ENCODE measurements at regions not wholly inside any gene's neighbourhood (a gene's known extent, or its start where the extent isn't known, plus 50 kb on each side); places are given as distances from the start of the nearest gene placed in this dataset.

DNA sequence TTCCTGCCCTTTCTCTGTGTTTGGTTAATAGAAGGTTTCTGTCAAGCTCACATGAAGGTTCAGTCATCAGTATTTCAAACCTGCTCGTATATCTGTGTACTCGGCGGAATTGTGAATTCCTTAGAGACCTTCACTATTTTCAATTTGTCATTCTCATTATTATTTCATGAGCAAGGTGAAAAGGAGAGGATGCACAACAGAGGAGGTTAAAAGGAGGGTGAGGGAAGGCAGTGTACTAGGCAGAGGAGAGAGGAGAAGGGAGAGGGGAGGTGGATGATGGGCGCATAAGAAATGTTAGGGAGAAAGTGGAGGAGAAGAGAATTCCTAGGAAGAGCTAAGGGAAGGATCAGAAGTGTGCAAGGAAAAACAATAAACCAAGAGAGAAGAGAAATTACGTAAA lies 185.0 kb upstream of the COBL start:
- TF ChIP-seq GATA2 (IDR thresholded peaks at IDR 0.05; ENCODE audit: low read depth, low read length): no peak
- no peak for TF ChIP-seq GATA3 (IDR thresholded peaks at IDR 0.05; ENCODE audit: low read depth, low read length)

DNA sequence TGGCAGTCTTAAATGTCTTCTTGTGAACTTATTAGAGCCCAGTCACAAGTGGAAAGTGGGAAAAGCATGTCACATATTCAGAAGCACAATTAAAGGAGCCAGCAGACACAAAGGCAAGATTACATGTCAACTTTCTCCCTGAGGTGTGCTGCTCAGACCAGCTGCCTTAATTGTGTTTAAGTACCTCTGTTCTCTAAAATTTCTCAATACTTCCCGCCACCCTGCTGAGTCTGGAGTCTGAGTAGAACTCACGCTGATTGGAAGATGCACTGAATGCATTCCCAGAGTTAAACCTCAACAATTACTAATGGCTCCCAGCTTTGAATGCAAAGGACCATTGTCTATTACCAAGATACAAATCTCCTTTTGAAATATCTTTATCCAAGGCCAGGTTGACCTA lies 166.4 kb upstream of the COBL start:
- no peak for TF ChIP-seq GATA3 (IDR thresholded peaks at IDR 0.05; ENCODE audit: low read depth, low read length)
- TF ChIP-seq GATA2 (IDR thresholded peaks at IDR 0.05; ENCODE audit: low read depth, low read length): no peak

DNA sequence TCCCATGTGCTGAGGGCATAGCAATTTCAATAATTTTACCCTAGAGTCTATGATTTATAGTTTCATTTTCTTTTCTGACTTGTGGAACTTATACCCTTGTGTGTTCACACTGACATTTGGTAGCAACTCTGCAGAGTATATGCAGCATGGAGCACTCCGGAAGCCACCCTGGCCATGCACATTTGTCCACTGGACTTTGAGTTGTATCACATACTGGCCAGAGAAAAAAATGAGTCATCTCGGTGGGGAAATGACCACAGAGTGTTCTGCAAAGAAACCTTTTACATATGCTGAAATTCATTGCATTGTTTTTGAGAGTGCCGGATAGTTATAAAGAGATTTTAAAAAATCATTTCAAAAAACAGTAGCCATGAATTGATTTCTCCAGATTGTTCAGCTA lies 164.8 kb upstream of the COBL start:
- TF ChIP-seq GATA3 (IDR thresholded peaks at IDR 0.05; ENCODE audit: low read depth, low read length) (no peak), GATA2 (IDR thresholded peaks at IDR 0.05; ENCODE audit: low read depth, low read length) (no peak)

DNA sequence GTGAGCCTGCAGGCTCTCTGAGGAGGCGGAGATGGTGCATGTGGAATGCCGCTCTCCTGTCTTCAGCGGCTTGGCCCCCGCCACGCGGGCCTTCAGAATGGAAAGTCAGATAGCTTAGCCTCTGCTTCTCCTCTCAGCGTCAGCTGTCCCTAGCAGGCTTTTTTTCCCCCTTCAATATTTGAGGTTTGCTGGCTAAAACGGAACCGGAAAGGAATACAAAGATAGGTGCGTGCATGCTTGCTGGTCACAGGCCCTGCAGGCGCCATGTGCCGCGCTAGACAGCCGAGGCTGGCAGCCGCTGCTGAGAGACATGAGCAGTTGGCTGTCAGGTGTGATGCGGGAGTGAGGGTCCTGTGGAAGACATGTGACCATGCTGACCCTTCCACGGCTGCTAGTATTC lies 161.2 kb upstream of the COBL start:
- no peak for TF ChIP-seq GATA2 (IDR thresholded peaks at IDR 0.05; ENCODE audit: low read depth, low read length)
- TF ChIP-seq GATA3 (IDR thresholded peaks at IDR 0.05; ENCODE audit: low read depth, low read length): no peak

DNA sequence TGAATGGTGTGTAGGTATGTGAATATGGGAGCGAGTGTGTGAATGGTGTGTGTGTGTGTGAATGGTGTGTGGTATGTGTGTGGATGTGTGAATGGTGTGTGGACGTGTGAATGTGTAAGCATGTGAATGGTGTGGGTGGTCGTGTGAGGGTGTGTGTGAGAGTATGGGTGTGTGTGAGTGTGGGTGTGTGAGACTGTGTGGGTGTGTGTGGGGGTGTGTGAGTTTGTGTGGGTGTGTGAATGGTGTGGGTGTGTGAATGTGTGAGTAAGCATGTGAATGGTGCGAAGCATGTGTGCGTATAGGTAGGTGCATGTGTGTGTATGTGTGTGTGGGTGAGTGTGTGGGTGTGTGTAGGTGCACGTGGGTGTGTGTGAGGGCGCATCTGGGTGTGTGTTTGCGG lies 160.7 kb upstream of the COBL start:
- TF ChIP-seq GATA2 (IDR thresholded peaks at IDR 0.05; ENCODE audit: low read depth, low read length): no peak
- TF ChIP-seq GATA3 (IDR thresholded peaks at IDR 0.05; ENCODE audit: low read depth, low read length): no peak

DNA sequence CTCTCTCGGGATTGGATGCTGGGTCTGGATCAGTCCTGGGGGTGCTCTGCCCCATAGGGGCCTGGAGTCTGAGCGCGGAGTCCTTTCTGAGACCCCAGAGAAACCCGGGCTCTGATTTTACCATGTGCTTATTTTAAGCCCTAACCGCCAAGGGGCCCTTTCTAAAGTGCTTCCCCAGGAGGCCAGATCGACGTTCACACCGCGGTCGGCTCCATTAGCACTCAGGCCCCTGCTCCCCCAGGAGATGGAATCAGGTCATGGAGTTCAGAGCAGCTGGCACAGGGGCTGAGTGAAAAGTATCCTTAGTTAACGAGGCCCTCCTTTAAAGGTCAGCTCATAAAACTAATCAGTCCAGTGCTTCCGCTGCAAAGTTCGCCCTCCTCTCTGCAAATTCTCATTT lies 159.4 kb upstream of the COBL start:
- TF ChIP-seq GATA3 (IDR thresholded peaks at IDR 0.05; ENCODE audit: low read depth, low read length) (no peak), GATA2 (IDR thresholded peaks at IDR 0.05; ENCODE audit: low read depth, low read length) (no peak)

DNA sequence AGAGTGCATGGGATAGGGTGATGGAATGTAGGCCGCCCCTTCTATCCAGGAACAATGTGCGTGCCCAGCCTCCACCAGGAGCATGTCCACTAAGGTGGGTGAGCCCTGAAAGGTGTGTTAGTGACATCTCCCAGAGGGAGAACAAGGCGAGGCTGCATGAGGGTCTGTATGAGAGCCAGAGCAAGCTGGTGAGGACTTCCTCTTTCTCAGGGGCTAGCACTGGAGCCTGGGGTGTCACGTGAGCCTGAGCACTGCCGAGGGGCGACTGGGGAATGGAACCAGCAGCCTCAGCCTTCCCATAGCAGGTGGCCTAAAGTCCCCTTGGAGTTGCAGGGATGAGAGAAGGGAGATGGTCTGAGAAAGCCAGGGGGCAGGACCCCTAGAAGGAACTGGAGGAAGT lies 156.3 kb upstream of the COBL start:
- TF ChIP-seq GATA3 (IDR thresholded peaks at IDR 0.05; ENCODE audit: low read depth, low read length): no peak
- no peak for TF ChIP-seq GATA2 (IDR thresholded peaks at IDR 0.05; ENCODE audit: low read depth, low read length)

DNA sequence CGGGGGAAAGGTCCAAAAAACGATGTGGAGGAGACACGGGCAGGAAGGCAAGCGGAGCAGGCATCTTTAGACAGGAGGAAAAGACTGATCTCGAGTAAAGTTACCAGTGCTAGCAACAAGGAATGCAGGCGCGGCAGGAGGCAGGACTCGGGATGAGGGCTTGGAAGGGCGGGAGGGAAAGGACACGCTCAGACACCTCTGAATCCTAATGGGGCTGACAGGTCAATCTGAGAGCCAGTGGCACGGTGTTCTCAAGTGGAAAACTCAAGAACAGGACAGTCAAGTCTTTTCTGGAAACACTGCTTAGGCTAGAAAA lies 155.3 kb upstream of the COBL start:
- TF ChIP-seq GATA2 (IDR thresholded peaks at IDR 0.05; ENCODE audit: low read depth, low read length): no peak
- no peak for TF ChIP-seq GATA3 (IDR thresholded peaks at IDR 0.05; ENCODE audit: low read depth, low read length)

DNA sequence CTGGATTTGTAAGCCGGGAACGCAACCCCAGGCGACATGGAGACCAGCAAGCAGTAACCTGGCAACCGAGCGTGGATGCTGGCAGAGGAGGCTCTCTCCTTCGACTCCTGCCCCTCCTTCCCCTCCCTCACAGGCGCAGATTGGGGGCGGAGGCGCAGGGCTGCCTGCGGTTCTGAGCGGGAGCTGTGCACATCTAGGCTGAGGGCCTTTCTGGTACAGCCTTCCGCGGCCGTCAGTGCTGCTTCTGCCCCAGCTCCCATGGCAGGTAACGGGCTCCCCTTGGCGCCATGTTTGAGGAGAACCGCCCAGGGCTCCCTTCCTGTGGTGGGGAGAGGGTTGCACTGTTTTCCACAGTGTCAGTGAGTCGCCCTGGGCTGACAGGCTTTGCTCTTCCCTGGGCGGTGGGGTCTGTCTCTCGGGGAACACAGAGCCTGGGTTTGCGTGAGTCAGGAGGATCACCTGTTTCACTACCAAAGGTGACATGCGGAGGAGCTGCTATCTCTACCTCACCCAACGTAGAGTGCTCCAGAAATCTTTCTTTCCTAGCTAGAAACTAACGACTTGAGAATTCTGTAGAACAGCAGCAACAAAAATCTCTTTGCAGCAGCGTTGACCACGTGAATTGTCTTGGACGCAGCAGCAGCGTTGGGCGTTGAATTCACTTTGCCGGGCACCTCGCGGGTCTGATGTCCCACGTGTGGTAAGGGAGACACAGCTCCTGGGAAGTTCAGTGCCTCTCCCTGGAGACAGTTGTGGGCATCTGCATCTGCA lies 154.8 kb upstream of the COBL start:
- TF ChIP-seq GATA2 (IDR thresholded peaks at IDR 0.05; ENCODE audit: low read depth, low read length): no peak
- TF ChIP-seq GATA3 (IDR thresholded peaks at IDR 0.05; ENCODE audit: low read depth, low read length): no peak

DNA sequence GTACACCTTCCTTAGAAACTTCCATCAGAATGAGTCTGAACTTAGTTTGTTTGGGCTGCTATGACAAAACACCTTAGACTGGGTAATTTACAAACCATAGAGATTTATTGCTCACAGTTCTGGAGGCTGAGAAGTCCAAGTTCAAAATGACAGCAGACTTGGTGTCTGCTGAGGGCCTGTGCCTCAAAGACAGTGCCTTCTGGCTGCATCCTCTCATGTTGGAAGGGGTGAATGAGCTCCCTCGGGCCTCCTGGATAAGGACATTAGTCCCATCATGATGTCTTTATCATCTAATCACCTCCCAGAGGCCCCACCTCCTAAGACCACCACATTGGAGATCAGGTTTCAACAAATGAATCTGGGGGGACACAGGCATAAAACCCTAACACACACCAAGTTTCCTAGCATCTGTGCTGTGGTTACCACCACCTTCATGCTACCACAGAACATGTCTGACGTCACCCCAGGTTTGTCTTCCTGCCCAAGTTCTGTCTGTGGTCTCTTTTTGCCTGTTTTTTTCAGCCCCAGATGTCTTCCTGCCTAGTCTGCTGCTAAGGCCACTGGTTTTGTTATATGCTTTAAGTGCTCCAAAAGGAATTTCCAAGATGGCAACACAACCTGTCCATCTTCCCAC lies 150.9 kb upstream of the COBL start:
- TF ChIP-seq GATA3 (IDR thresholded peaks at IDR 0.05; ENCODE audit: low read depth, low read length): no peak

DNA sequence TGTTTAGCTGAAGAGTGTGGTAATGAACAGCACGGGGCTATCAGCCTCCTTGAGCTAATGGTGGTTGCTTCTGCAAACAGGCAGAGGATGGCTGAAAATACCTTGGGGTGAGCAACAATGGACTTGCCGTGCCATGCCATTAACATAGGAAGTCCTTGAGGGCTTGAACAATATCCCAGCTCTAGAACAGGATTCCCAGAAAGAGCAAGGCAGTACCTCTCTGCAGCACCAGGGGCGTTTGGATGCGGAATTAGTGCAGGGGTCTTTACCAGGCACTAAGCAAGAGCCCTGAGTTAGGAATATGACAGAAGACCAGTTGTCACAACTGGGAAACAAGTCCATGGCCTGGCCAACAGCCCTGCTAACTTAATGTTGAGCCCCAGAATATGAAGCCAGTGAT lies 143.2 kb upstream of the COBL start:
- TF ChIP-seq GATA2 (IDR thresholded peaks at IDR 0.05; ENCODE audit: low read depth, low read length) (no peak), GATA3 (IDR thresholded peaks at IDR 0.05; ENCODE audit: low read depth, low read length) (no peak)

DNA sequence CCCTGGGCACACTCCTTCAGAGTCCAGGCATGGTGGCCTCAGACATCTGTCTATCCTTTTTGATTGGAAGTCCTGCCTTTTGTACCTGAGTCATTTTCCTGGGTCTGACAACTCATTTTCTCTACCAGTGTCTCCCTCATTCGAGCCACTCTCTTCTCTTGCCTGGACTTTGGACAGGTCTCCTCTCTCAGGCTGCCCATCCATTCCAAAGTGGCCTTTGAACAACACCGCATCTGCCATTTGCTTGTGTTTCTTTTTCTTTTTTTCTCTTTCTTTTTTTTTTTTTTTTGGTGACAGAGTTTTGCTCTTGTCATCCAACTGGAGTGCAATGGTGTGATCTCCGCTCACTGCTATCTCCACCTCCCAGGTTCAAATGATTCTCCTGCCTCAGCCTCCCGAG lies 142.1 kb upstream of the COBL start:
- TF ChIP-seq GATA2 (IDR thresholded peaks at IDR 0.05; ENCODE audit: low read depth, low read length) (no peak), GATA3 (IDR thresholded peaks at IDR 0.05; ENCODE audit: low read depth, low read length) (no peak)

DNA sequence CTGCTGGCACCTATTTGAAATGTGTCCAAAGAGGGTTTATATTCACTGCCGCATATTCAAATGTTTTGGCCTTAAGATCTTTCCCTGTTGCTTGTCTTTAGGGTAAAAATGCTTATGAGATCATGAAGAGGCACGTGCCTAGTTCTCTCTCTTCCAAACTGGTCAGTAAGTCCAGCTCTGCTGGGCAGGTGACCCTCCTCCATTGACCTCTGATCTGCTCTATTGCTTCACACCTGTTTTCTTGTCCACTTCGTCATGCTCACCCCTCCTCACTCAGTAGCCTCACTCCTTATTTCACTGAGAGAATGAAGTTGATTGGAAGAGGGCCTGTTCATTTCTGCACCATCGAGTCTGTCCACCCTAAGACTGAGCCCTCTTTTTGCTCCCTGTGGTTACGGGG lies 140.5 kb upstream of the COBL start:
- TF ChIP-seq GATA2 (IDR thresholded peaks at IDR 0.05; ENCODE audit: low read depth, low read length): no peak
- no peak for TF ChIP-seq GATA3 (IDR thresholded peaks at IDR 0.05; ENCODE audit: low read depth, low read length)

DNA sequence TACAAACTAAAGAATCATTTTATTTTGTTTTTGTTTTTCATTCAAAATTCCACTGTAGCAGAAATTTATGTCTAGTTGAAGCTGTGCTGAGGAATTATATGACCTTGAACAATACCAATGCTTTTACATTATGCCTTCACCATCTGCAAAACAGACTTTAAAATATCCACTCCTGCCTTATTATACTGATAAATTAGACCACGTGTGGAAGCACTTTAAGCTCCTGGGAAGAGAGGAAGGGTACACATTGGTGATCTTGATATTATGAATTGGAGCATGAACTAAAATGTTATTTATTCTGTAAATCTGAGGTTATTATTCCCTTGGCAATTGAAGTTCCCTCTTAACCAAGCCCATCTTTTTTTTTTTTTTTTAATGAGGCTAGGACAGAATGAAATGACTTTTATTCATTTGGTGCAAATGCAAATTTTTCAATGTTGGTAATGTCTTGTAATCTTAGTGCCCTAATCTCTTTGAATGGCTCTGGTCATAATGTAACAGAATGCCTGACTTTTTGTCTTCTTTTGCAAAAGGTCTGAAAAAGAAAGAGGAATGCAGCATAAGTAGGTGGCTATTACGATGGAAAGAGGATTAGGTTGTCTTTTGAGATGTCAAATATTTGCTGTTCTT lies 139.9 kb upstream of the COBL start:
- no peak for TF ChIP-seq GATA2 (IDR thresholded peaks at IDR 0.05; ENCODE audit: low read depth, low read length)
- TF ChIP-seq GATA3 (IDR thresholded peaks at IDR 0.05; ENCODE audit: low read depth, low read length): no peak

DNA sequence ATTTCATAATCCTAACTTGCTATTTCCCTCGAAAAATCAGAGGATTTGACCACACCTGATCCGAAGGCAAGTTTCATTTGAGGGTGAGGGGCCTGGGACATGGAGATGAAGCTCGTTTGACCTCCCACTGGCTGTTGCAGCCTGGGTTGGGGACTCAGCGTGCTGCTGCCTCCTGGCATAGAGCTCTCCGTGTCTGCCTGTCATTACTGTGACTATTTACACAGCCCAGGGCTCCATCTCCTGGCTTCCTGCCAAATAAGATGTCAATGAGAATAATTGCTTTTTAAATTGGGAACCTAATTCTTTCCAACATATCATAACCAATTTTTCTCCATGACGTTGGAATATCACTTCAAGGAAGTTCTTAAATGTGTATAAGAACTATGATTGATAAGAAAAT lies 139.3 kb upstream of the COBL start:
- TF ChIP-seq GATA3 (IDR thresholded peaks at IDR 0.05; ENCODE audit: low read depth, low read length) (no peak), GATA2 (IDR thresholded peaks at IDR 0.05; ENCODE audit: low read depth, low read length) (no peak)
